Trophoblast cell (in vitro differentiated cells and primary cell): ENCODE measurements at regions not wholly inside any gene's neighbourhood (a gene's known extent, or its start where the extent isn't known, plus 50 kb on each side); places are given as distances from the start of the nearest gene placed in this dataset.

ENCODE experiments used
- DNase-seq, 2 donors: peaks; one replicate each; pipeline ENCODE4 v3.0.0-alpha.2; 2016
- H2AFZ ChIP-seq: 2 replicates; pipeline ENCODE4 v1.6.1; 2013; ENCODE audit warnings: low read length, moderate library complexity, mild to moderate bottlenecking; ENCODE audit not compliant: insufficient read depth, poor library complexity
- H2AK5ac ChIP-seq: 2 replicates; pipeline ENCODE4 v1.6.1; 2013; ENCODE audit warnings: mild to moderate bottlenecking, low read length
- H2BK120ac ChIP-seq: 2 replicates; pipeline ENCODE4 v1.6.1; 2013; ENCODE audit warnings: low read length, mild to moderate bottlenecking, moderate library complexity; ENCODE audit not compliant: insufficient read depth, poor library complexity
- H2BK12ac ChIP-seq: 2 replicates; pipeline ENCODE4 v1.6.1; 2013; ENCODE audit warnings: mild to moderate bottlenecking, low read length, moderate library complexity
- H2BK5ac ChIP-seq: 2 replicates; pipeline ENCODE4 v1.6.1; 2013; ENCODE audit warnings: low read length, low read depth, moderate library complexity, mild to moderate bottlenecking; ENCODE audit not compliant: poor library complexity
- H3K14ac ChIP-seq: 2 replicates; pipeline ENCODE4 v1.6.1; 2013; ENCODE audit warnings: mild to moderate bottlenecking, low read length
- H3K18ac ChIP-seq: 2 replicates; pipeline ENCODE4 v1.6.1; 2013; ENCODE audit warnings: mild to moderate bottlenecking, low read length
- H3K23ac ChIP-seq: 2 replicates; pipeline ENCODE4 v1.6.1; 2013; ENCODE audit warnings: low read length
- H3K27ac ChIP-seq: 2 replicates; pipeline ENCODE4 v1.5.1; 2013; ENCODE audit warnings: low read depth, mild to moderate bottlenecking, inconsistent platforms, low read length, moderate library complexity
- H3K27me3 ChIP-seq: 2 replicates; pipeline ENCODE4 v1.6.1; 2013; ENCODE audit warnings: inconsistent platforms, mild to moderate bottlenecking, low read length, moderate library complexity; ENCODE audit not compliant: insufficient read depth
- H3K36me3 ChIP-seq, 2 experiments: 1 replicate in 1 of 2; 2 replicates in 1 of 2; pipeline ENCODE4 v1.6.1; 2013; ENCODE audit warnings: low read length in 2 of 2, mild to moderate bottlenecking in 2 of 2, moderate library complexity in 1 of 2; ENCODE audit not compliant: insufficient read depth in 2 of 2, control insufficient read depth in 1 of 2
- H3K4ac ChIP-seq: 2 replicates; pipeline ENCODE4 v1.6.1; 2013; ENCODE audit warnings: low read depth, mild to moderate bottlenecking, low read length, moderate library complexity
- H3K4me1 ChIP-seq, 2 experiments: 1 replicate in 1 of 2; 2 replicates in 1 of 2; pipeline ENCODE4 v1.6.1; 2013; ENCODE audit warnings: low read length in 2 of 2, mild to moderate bottlenecking in 2 of 2, moderate library complexity in 1 of 2; ENCODE audit not compliant: insufficient read depth in 2 of 2, control insufficient read depth in 1 of 2
- H3K4me2 ChIP-seq: 2 replicates; pipeline ENCODE4 v1.6.1; 2013; ENCODE audit warnings: inconsistent platforms, mild to moderate bottlenecking, low read length, moderate library complexity
- H3K4me3 ChIP-seq: 2 replicates; pipeline ENCODE4 v1.5.1; 2013; ENCODE audit warnings: mild to moderate bottlenecking, low read depth, low read length, inconsistent platforms
- H3K79me1 ChIP-seq: one replicate; pipeline ENCODE4 v1.6.1; 2013; ENCODE audit warnings: low read length
- H3K79me2 ChIP-seq: 2 replicates; pipeline ENCODE4 v1.6.1; 2013; ENCODE audit warnings: low read length, mild to moderate bottlenecking; ENCODE audit not compliant: control insufficient read depth, insufficient read depth, poor library complexity
- H3K9ac ChIP-seq: 2 replicates; pipeline ENCODE4 v1.6.1; 2013; ENCODE audit warnings: mild to moderate bottlenecking, low read length
- H3K9me3 ChIP-seq: 2 replicates; pipeline ENCODE4 v1.6.1; 2013; ENCODE audit warnings: low read depth, mild to moderate bottlenecking, control low read depth, inconsistent platforms, low read length; ENCODE audit not compliant: insufficient read depth
- H4K12ac ChIP-seq: 2 replicates; pipeline ENCODE4 v1.6.1; 2013; ENCODE audit warnings: low read depth, mild to moderate bottlenecking, low read length, moderate library complexity
- H4K8ac ChIP-seq: 2 replicates; pipeline ENCODE4 v1.6.1; 2013; ENCODE audit warnings: low read depth, mild to moderate bottlenecking, low read length, moderate library complexity
- H4K91ac ChIP-seq: one replicate; pipeline ENCODE4 v1.6.1; 2013; ENCODE audit warnings: low read depth, mild to moderate bottlenecking, low read length, moderate library complexity

GRCh38 chr2:226079671-226080181 is 680.2 kb downstream of the NYAP2 start:
- H3K9ac ChIP-seq: no peak overlapping the region
- H2BK5ac ChIP-seq: no peak overlapping the region
- no peak overlapping the region for H3K23ac ChIP-seq
- H3K79me2 ChIP-seq: no peaks in the 10 kb centered on the region
- no peak overlapping the region for H2BK120ac ChIP-seq
- no peak overlapping the region for H4K91ac ChIP-seq
- H4K8ac ChIP-seq: no peak overlapping the region
- H3K79me1 ChIP-seq: no peaks in the 10 kb centered on the region
- H3K14ac ChIP-seq: no peak overlapping the region
- H3K4me3 ChIP-seq: no peak overlapping the region
- no peaks in the 10 kb centered on the region for H3K27me3 ChIP-seq
- no peak overlapping the region for H4K12ac ChIP-seq
- no peak overlapping the region for H3K27ac ChIP-seq
- no peak overlapping the region for H2AK5ac ChIP-seq
- no peak for DNase-seq
- H3K9me3 ChIP-seq: peaks cover 3% of the 10 kb centered on the region
- H3K18ac ChIP-seq: no peak overlapping the region
- H3K4me2 ChIP-seq: no peak overlapping the region
- no peak overlapping the region for H2AFZ ChIP-seq
- no peak overlapping the region for H2BK12ac ChIP-seq
- no peaks in the 10 kb centered on the region for H3K36me3 ChIP-seq
- H3K4ac ChIP-seq: no peak overlapping the region
- no peaks in the 10 kb centered on the region for H3K4me1 ChIP-seq

GRCh38 chr2:226079196-226079595 is 679.7 kb downstream of the NYAP2 start:
- H3K4me1 ChIP-seq: no peaks in the 10 kb centered on the region

GRCh38 chr2:226078666-226079065 is 679.2 kb downstream of the NYAP2 start:
- H3K36me3 ChIP-seq: no peaks in the 10 kb centered on the region
- H2AK5ac ChIP-seq: no peak overlapping the region
- no peak overlapping the region for H3K27ac ChIP-seq
- H3K79me1 ChIP-seq: no peaks in the 10 kb centered on the region
- H3K23ac ChIP-seq: no peak overlapping the region
- no peak overlapping the region for H2BK120ac ChIP-seq
- H3K79me2 ChIP-seq: no peaks in the 10 kb centered on the region
- no peak for DNase-seq
- H3K4me2 ChIP-seq: no peak overlapping the region
- H4K91ac ChIP-seq: no peak overlapping the region
- no peaks in the 10 kb centered on the region for H3K9me3 ChIP-seq
- H3K14ac ChIP-seq: no peak overlapping the region
- H4K8ac ChIP-seq: no peak overlapping the region
- H4K12ac ChIP-seq: no peak overlapping the region
- no peak overlapping the region for H3K4ac ChIP-seq
- H3K27me3 ChIP-seq: no peaks in the 10 kb centered on the region
- no peak overlapping the region for H3K18ac ChIP-seq
- no peak overlapping the region for H3K4me3 ChIP-seq
- H3K4me1 ChIP-seq: no peaks in the 10 kb centered on the region
- H2AFZ ChIP-seq: no peak overlapping the region
- no peak overlapping the region for H3K9ac ChIP-seq
- no peak overlapping the region for H2BK12ac ChIP-seq
- H2BK5ac ChIP-seq: no peak overlapping the region

More at GRCh38 chr2:226079196-226079595, 679.7 kb downstream of the NYAP2 start:
- DNase-seq: no peak
- Histone ChIP-seq H3K9ac (no peak overlapping the region), H3K79me2 (no peaks in the 10 kb centered on the region), H3K27ac (no peak overlapping the region), H2BK12ac (no peak overlapping the region), H3K14ac (no peak overlapping the region), H3K4me3 (no peak overlapping the region), H3K36me3 (no peaks in the 10 kb centered on the region), H3K4me2 (no peak overlapping the region), H3K23ac (no peak overlapping the region), H2BK120ac (no peak overlapping the region), H2AK5ac (no peak overlapping the region), H3K9me3 (no peaks in the 10 kb centered on the region), H3K4ac (no peak overlapping the region), H3K79me1 (no peaks in the 10 kb centered on the region), H2AFZ (no peak overlapping the region), H3K18ac (no peak overlapping the region), H4K12ac (no peak overlapping the region), H4K91ac (no peak overlapping the region), H3K27me3 (no peaks in the 10 kb centered on the region), H4K8ac (no peak overlapping the region), H2BK5ac (no peak overlapping the region)

- H3K18ac ChIP-seq: no peak overlapping the region
- no peak overlapping the region for H2BK5ac ChIP-seq
- no peak overlapping the region for H3K4ac ChIP-seq
- no peak overlapping the region for H4K91ac ChIP-seq
- H4K8ac ChIP-seq: no peak overlapping the region
- H2BK120ac ChIP-seq: no peak overlapping the region
- no peaks in the 10 kb centered on the region for H3K79me1 ChIP-seq
- no peaks in the 10 kb centered on the region for H3K79me2 ChIP-seq
- H3K23ac ChIP-seq: no peak overlapping the region
- no peak overlapping the region for H2BK12ac ChIP-seq
- no peaks in the 10 kb centered on the region for H3K36me3 ChIP-seq
- H3K9ac ChIP-seq: no peak overlapping the region
- H3K4me3 ChIP-seq: no peak overlapping the region
- no peak overlapping the region for H2AFZ ChIP-seq
- no peak overlapping the region for H3K27ac ChIP-seq
- H4K12ac ChIP-seq: no peak overlapping the region
- no peaks in the 10 kb centered on the region for H3K4me1 ChIP-seq
- H3K9me3 ChIP-seq: no peaks in the 10 kb centered on the region
- H2AK5ac ChIP-seq: no peak overlapping the region
- no peaks in the 10 kb centered on the region for H3K27me3 ChIP-seq
- no peak for DNase-seq
- H3K14ac ChIP-seq: no peak overlapping the region
- no peak overlapping the region for H3K4me2 ChIP-seq
These were observed 678.3 kb downstream of the NYAP2 start for GRCh38 chr2:226077841-226078240.

GRCh38 chr2:226077031-226077430 is 677.5 kb downstream of the NYAP2 start:
- H3K27me3 ChIP-seq: no peaks in the 10 kb centered on the region
- H3K18ac ChIP-seq: no peak overlapping the region
- no peak for DNase-seq
- H3K4me2 ChIP-seq: no peak overlapping the region
- no peak overlapping the region for H4K8ac ChIP-seq
- H3K9ac ChIP-seq: no peak overlapping the region
- no peaks in the 10 kb centered on the region for H3K36me3 ChIP-seq
- H2BK5ac ChIP-seq: no peak overlapping the region
- no peak overlapping the region for H2AK5ac ChIP-seq
- H3K79me1 ChIP-seq: no peaks in the 10 kb centered on the region
- no peak overlapping the region for H4K12ac ChIP-seq
- no peak overlapping the region for H3K14ac ChIP-seq
- no peaks in the 10 kb centered on the region for H3K9me3 ChIP-seq
- no peak overlapping the region for H4K91ac ChIP-seq
- H2AFZ ChIP-seq: no peak overlapping the region
- no peak overlapping the region for H3K23ac ChIP-seq
- H2BK12ac ChIP-seq: no peak overlapping the region
- H2BK120ac ChIP-seq: no peak overlapping the region
- H3K4me1 ChIP-seq: no peaks in the 10 kb centered on the region
- no peaks in the 10 kb centered on the region for H3K79me2 ChIP-seq
- H3K4ac ChIP-seq: no peak overlapping the region
- no peak overlapping the region for H3K27ac ChIP-seq
- H3K4me3 ChIP-seq: no peak overlapping the region
